ENCODE measurements at regions not wholly inside any gene's neighbourhood (a gene's known extent, or its start where the extent isn't known, plus 50 kb on each side); places are given as distances from the start of the nearest gene placed in this dataset.

DNA sequence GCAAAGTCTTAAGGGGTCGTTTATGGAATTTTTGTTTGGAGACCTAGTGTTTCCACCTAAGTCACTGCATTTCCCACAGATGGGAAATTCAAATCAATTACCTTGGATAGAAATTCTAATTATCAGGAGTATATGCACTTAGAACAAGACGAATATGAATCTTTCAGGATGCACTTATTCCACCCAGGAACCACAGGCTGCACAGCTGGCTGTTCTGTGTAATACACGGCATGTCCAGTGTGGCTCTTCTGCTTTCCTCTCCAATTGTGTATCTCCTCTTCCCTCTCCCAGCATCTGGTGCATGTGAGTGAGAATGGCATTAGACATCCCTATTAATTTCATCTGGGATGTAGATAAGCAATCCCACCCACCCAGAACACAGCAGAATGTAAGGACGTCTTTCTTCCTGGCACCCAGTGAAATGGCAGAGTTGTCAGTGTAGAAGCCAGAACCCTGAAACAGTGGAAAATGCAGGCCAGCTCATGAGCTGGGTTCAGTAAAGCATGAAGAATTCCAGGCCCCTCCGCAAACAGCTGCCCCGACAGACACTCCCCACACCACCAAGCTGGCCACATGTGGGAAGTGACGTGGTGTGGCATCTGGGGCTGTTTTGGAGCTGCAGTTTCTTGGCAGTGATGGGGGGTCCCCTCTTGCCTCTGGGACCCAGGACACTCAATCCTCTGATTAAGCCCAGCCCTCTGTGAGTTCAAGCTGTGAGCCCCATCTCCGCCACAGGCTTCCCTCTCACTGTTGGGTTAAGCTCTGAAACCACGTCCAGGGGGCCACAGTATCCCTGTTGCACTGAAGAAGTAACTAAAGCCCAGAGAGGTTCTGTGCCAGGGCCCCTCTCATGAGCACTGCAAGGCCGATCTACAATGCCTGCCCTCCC lies 180.1 kb upstream of the CST7 start:
- Histone ChIP-seq H3K9me3 (no peaks in the 10 kb centered on the region), H3K36me3 (no peaks in the 10 kb centered on the region), H3K27ac (no peak overlapping the region), H3K4me3 (no peak overlapping the region), H3K27me3 (peaks cover 5% of the 10 kb centered on the region), H3K4me1 (no peaks in the 10 kb centered on the region)
- no peak for ATAC-seq
- TF ChIP-seq POLR2A (IDR thresholded peaks at IDR 0.05): no peak
- TF ChIP-seq, protein P1, sequence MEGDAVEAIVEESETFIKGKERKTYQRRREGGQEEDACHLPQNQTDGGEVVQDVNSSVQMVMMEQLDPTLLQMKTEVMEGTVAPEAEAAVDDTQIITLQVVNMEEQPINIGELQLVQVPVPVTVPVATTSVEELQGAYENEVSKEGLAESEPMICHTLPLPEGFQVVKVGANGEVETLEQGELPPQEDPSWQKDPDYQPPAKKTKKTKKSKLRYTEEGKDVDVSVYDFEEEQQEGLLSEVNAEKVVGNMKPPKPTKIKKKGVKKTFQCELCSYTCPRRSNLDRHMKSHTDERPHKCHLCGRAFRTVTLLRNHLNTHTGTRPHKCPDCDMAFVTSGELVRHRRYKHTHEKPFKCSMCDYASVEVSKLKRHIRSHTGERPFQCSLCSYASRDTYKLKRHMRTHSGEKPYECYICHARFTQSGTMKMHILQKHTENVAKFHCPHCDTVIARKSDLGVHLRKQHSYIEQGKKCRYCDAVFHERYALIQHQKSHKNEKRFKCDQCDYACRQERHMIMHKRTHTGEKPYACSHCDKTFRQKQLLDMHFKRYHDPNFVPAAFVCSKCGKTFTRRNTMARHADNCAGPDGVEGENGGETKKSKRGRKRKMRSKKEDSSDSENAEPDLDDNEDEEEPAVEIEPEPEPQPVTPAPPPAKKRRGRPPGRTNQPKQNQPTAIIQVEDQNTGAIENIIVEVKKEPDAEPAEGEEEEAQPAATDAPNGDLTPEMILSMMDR (IDR thresholded peaks at IDR 0.05): no peak
- no peak for TF ChIP-seq EP300 (IDR thresholded peaks at IDR 0.05)
- no peak for TF ChIP-seq POLR2AphosphoS5 (IDR thresholded peaks at IDR 0.05)
- 74 to 78% methylated on average over 5 to 8 of the region's 10 CpGs for WGBS, 2 donors (ENCODE audit: low coverage in 1 of 2)

DNA sequence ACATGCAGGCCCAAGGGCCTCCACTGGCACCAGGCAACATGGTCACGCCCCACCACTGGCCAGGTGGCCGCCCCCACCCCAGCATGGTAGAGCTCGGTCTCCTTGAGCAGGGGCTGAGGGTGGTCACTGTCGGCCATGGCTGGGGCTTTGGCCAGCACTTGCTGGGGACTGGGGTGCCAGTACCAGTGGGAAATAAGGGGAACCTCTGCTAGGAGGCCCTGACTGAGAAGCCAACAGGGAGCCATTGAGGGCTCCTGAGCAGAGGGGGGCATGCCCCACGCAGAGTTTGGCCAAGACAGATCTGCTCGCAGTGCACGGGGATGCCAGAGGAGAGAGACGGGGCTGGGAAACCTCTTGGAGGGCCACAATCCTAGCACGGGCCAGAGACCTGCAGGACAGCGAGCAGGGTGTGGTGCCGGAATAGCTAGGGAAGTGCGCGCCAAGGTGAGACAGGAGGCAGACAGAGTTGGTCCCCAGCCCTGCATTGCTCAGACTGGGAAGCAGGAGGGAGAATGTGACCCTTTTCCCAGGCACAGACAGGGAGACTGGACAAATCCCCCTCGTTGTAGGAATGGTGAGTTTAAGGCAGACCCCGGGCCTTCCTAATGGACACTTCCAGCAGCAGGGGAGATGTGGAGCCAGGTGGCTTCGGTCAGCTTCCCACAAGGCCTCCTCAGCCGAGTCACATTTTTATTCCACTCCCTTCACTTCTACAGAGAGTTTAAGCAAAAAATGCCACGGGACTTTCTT lies 179.0 kb upstream of the CST7 start:
- H3K36me3 ChIP-seq: no peaks in the 10 kb centered on the region
- no peaks in the 10 kb centered on the region for H3K4me1 ChIP-seq
- no peaks in the 10 kb centered on the region for H3K9me3 ChIP-seq
- 80 to 87% methylated on average over 1 to 9 of the region's 18 CpGs for WGBS, 2 donors (ENCODE audit: low coverage in 1 of 2)
- ATAC-seq: no peak
- H3K27ac ChIP-seq: no peak overlapping the region
- H3K4me3 ChIP-seq: no peak overlapping the region
- peaks cover 5% of the 10 kb centered on the region for H3K27me3 ChIP-seq
- no peak for TF ChIP-seq POLR2AphosphoS5 (IDR thresholded peaks at IDR 0.05)
- no peak for TF ChIP-seq POLR2A (IDR thresholded peaks at IDR 0.05)
- TF ChIP-seq, protein P1 (IDR thresholded peaks at IDR 0.05): no peak
- TF ChIP-seq EP300 (IDR thresholded peaks at IDR 0.05): no peak

DNA sequence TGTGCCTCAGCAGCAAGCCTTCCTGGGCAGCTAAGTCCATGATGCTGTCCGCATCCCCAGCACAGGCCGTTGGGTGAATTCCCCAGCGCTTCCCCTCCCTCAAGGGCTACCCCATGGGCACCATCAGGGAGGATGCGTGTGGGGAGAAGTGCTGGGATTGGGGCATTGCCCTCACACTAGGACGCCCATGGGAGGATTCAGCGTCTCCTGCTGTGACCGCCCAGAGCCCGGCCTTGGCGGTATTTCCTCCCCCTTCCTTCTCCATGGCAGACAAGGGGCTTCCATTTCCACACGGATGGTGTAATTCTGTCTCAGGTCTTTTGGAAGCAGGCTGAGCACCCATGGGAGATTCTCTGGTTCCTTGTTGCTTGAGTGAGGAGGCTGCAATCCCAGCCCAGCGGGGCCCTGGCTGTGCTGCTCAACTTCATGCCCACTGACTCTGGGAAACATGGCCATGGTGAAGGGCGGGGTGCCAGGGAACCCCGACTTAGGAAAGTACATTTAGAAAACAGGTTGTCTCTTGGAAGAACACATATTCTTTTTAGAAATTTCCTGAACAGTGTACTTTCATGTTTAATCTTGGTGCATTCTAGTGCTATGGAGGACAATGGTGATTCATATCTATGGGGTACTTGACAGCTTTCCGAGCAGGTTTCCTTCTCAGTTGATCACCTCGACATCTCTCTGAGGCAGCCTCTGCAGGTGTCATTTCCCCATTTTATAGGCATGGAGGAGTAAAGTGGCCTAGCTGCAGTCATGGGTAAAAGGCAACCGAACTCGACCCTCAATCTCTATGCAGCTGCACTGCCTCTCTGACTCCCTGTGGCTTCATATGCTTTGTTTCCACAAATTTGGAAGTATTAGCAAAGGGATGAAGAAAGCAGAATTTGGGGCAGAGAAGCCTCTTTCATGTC lies 178.2 kb upstream of the CST7 start:
- no peaks in the 10 kb centered on the region for H3K4me1 ChIP-seq
- H3K27ac ChIP-seq: no peak overlapping the region
- no peak for TF ChIP-seq POLR2A (IDR thresholded peaks at IDR 0.05)
- no peak for TF ChIP-seq POLR2AphosphoS5 (IDR thresholded peaks at IDR 0.05)
- TF ChIP-seq, protein P1 (IDR thresholded peaks at IDR 0.05): no peak
- TF ChIP-seq EP300 (IDR thresholded peaks at IDR 0.05): no peak
- peaks cover 5% of the 10 kb centered on the region for H3K27me3 ChIP-seq
- H3K9me3 ChIP-seq: peaks cover 0 to 6% (median 0%) of the 10 kb centered on the region in 3 donors
- ATAC-seq: no peak
- 87 to 93% methylated on average over 4 to 9 of the region's 17 CpGs for WGBS, 2 donors (ENCODE audit: low coverage in 1 of 2)
- H3K4me3 ChIP-seq: no peak overlapping the region
- H3K36me3 ChIP-seq: no peaks in the 10 kb centered on the region

DNA sequence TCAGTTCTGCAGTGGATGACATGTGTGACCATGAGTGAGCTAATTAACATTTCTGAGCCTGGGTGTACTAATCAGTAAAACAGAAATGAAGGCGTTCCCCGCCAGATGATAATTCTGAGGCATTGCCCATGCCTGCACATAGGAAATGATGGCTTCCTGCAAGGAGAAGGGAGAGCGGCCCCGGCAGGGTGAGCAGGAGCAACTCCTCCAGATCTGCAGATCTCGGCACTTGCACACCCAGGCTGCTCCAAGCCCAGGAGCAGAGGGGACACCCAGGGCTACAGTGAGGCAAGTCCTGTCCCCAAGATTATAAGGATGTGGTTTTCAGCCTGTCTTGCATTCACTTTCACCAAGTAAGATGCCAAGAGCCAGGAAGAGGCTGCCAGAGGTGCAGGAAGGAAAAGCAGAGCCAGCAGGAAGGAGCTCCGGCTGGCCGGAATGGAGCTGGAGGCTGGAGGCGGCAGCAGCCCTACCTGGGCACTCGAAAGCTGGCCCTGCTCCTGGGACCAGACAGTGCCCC lies 177.5 kb upstream of the CST7 start:
- no peak for ATAC-seq
- Histone ChIP-seq H3K9me3 (peaks cover 0 to 8% (median 0%) of the 10 kb centered on the region in 3 donors), H3K36me3 (no peaks in the 10 kb centered on the region), H3K4me1 (no peaks in the 10 kb centered on the region), H3K4me3 (no peak overlapping the region), H3K27me3 (peaks cover 5% of the 10 kb centered on the region), H3K27ac (no peak overlapping the region)
- TF ChIP-seq POLR2AphosphoS5 (IDR thresholded peaks at IDR 0.05) (no peak), EP300 (IDR thresholded peaks at IDR 0.05) (no peak), POLR2A (IDR thresholded peaks at IDR 0.05) (no peak)
- TF ChIP-seq, protein P1 (IDR thresholded peaks at IDR 0.05): no peak
- whole genome bisulfite sequencing, 2 donors (ENCODE audit: low coverage in 1 of 2): 52 to 60% methylated on average over 1 to 5 of the region's 9 CpGs

All from gastroesophageal sphincter (tissue), 4 donors.